LNCAP (cell line): ENCODE measurements at regions not wholly inside any gene's neighbourhood (a gene's known extent, or its start where the extent isn't known, plus 50 kb on each side); places are given as distances from the start of the nearest gene placed in this dataset.

Experiments used
- CTCF ChIP-seq: fragments of 450-650 bp; IDR thresholded peaks from 2 replicates; pipeline ENCODE4 v1.5.1; 2017; ENCODE audit warnings: mild to moderate bottlenecking

GRCh38 chr13:30126903-30127428 lies 180.4 kb downstream of the KATNAL1 start:
- TF ChIP-seq CTCF, result no peak

GRCh38 chr13:30125422-30126073 lies 181.8 kb downstream of the KATNAL1 start:
- TF ChIP-seq CTCF, result no peak

GRCh38 chr13:30124131-30124768 lies 183.1 kb downstream of the KATNAL1 start:
- no peak for TF ChIP-seq CTCF

- TF ChIP-seq CTCF, result no peak
Measured at GRCh38 chr13:30123575-30123974, 183.8 kb downstream of the KATNAL1 start.

GRCh38 chr13:30121666-30122065 lies 185.7 kb downstream of the KATNAL1 start:
- TF ChIP-seq CTCF, result no peak

- no peak for TF ChIP-seq CTCF
Measured at GRCh38 chr13:30121244-30121643, 186.1 kb downstream of the KATNAL1 start.

- TF ChIP-seq CTCF, result no peak
Measured at GRCh38 chr13:30120133-30120822, 187.1 kb downstream of the KATNAL1 start.
